PC-3 (cell line): ENCODE measurements at regions not wholly inside any gene's neighbourhood (a gene's known extent, or its start where the extent isn't known, plus 50 kb on each side); places are given as distances from the start of the nearest gene placed in this dataset.

Experiments used
- EZH2 ChIP-seq: fragments of 300-600 bp; sonication (generic); IDR thresholded peaks from one replicate; pipeline ENCODE4 v1.6.1; 2017; ENCODE audit warnings: antibody characterized with exemption, mild to moderate bottlenecking, low read length; ENCODE audit not compliant: unreplicated experiment
- TF ChIP-seq, protein P1 (sequence below): fragments of 300-600 bp; sonication (generic); conservative IDR thresholded peaks from 2 replicates; pipeline ENCODE4 v1.5.1; 2017; ENCODE audit warnings: antibody characterized with exemption, low read depth, mild to moderate bottlenecking, low read length

GRCh38 chr3:187550446-187550845 is 119.7 kb downstream of the SST start:
- TF ChIP-seq, protein P1, sequence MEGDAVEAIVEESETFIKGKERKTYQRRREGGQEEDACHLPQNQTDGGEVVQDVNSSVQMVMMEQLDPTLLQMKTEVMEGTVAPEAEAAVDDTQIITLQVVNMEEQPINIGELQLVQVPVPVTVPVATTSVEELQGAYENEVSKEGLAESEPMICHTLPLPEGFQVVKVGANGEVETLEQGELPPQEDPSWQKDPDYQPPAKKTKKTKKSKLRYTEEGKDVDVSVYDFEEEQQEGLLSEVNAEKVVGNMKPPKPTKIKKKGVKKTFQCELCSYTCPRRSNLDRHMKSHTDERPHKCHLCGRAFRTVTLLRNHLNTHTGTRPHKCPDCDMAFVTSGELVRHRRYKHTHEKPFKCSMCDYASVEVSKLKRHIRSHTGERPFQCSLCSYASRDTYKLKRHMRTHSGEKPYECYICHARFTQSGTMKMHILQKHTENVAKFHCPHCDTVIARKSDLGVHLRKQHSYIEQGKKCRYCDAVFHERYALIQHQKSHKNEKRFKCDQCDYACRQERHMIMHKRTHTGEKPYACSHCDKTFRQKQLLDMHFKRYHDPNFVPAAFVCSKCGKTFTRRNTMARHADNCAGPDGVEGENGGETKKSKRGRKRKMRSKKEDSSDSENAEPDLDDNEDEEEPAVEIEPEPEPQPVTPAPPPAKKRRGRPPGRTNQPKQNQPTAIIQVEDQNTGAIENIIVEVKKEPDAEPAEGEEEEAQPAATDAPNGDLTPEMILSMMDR, result no peak
- TF ChIP-seq EZH2, result no peak
